MM.1S (cell line): ENCODE measurements at regions not wholly inside any gene's neighbourhood (a gene's known extent, or its start where the extent isn't known, plus 50 kb on each side); places are given as distances from the start of the nearest gene placed in this dataset.

ENCODE experiments used
- EZH2phosphoT487 ChIP-seq: fragments of 300-600 bp; sonication (generic); IDR thresholded peaks from 2 replicates; pipeline ENCODE4 v1.6.1; 2018; ENCODE audit warnings: antibody characterized with exemption, low read length
- TF ChIP-seq, protein P1 (sequence below): fragments of 300-600 bp; sonication (generic); IDR thresholded peaks from 2 replicates; pipeline ENCODE4 v1.5.1; 2016; ENCODE audit warnings: antibody characterized with exemption, low read length, mixed read lengths

DNA sequence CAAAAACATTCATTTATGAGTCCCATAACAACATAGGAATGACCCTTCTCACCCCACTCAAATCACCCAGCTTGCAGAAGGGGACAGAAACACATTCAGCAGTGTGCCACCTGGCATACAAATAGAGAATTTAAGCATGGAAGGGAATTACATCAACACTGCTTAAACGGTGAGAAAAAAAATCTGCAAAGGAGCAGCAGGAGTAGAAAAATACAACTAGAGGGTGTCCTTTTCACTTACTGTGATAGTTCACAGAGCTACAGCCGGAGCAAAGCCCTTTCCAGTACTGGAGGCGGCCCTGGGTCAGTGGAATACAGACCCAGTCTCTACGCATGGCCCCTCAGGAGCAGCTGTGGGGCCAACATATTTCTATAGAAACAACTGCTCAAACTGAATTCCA is 764.3 kb upstream of the ARGLU1 start:
- TF ChIP-seq EZH2phosphoT487, result no peak
- TF ChIP-seq, protein P1, sequence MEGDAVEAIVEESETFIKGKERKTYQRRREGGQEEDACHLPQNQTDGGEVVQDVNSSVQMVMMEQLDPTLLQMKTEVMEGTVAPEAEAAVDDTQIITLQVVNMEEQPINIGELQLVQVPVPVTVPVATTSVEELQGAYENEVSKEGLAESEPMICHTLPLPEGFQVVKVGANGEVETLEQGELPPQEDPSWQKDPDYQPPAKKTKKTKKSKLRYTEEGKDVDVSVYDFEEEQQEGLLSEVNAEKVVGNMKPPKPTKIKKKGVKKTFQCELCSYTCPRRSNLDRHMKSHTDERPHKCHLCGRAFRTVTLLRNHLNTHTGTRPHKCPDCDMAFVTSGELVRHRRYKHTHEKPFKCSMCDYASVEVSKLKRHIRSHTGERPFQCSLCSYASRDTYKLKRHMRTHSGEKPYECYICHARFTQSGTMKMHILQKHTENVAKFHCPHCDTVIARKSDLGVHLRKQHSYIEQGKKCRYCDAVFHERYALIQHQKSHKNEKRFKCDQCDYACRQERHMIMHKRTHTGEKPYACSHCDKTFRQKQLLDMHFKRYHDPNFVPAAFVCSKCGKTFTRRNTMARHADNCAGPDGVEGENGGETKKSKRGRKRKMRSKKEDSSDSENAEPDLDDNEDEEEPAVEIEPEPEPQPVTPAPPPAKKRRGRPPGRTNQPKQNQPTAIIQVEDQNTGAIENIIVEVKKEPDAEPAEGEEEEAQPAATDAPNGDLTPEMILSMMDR, result no peak
